Sciatic nerve (tissue), 2 donors: ENCODE measurements at regions not wholly inside any gene's neighbourhood (a gene's known extent, or its start where the extent isn't known, plus 50 kb on each side); places are given as distances from the start of the nearest gene placed in this dataset.

Source experiments
- ATAC-seq: fragments of 200-7000 bp; cut with Tn5 transposase; one replicate; pipeline ENCODE4 v1.9.1; 2020; ENCODE audit warnings: mild to moderate bottlenecking, moderate library complexity
- DNase-seq: peaks from one replicate; pipeline ENCODE4 v3.0.0-alpha.2; 2020; ENCODE audit warnings: low spot score
- intact Hi-C: fragments of 100-400 bp; cut with DNase I; formaldehyde crosslinking; loops from one replicate; pipeline ENCODE4 v1.14.2; 2022
- donor health status: DM: no; HTN: no; CAD: no.
- donor health status: DM: no; HTN: no; CAD: no.

GRCh38 chr2:136383167-136383566, 265.2 kb upstream of the CXCR4 start:
- intact Hi-C loops: loop anchor here (5.0 to 10.0 kb wide), 2 partner anchors 468 to 1174 kb away; no protein-coding TSS in a partner anchor
- no peak for ATAC-seq
- no peak for DNase-seq

DNA sequence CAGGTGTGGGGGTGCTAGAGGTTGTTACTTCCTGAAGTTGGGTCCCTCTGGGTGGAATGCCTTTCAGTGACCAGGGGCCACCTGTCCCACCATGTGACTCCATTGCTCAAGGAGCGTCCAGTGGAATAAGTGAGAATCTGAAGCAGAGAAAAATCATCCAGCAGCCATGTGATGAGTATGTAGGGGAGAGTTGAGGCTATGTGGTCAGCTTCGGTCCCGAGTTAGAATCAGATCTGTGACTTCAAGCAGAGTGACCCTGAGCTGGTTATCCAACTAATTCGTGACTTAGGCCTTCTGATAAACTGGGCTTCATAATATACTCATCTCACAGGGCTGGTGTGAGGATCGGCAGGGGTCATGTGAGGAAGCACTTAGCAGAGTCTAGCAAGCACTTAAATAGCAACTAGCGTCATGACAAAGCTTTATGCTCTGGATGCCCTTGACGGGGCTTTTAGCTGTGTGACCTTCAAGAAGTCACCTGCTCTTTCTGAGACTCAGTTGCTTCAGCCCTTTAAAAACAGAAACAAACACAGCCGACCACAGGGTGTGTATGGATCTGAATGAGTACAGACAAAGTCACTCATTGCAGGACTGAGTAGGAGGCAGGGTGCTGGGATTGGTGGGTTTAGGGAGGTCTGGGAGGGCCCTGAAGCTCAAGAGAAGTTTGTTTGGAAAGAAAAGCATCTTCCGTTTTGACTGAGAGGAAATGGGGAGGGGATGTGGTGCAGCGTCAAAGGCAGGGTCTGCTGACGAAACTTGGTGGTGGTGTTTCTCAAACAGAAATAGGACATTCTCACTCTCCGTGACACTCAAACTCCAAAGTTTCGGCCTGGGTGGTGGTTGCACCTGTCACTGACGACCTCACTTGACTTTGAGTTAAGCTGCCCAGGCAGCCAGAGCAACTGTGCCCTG, 264.0 kb upstream of the CXCR4 start:
- intact Hi-C loops: loop anchor here (5.0 to 10.0 kb wide), 2 partner anchors 467 to 1175 kb away; no protein-coding TSS in a partner anchor
- DNase-seq: no peak
- ATAC-seq: no peak

DNA sequence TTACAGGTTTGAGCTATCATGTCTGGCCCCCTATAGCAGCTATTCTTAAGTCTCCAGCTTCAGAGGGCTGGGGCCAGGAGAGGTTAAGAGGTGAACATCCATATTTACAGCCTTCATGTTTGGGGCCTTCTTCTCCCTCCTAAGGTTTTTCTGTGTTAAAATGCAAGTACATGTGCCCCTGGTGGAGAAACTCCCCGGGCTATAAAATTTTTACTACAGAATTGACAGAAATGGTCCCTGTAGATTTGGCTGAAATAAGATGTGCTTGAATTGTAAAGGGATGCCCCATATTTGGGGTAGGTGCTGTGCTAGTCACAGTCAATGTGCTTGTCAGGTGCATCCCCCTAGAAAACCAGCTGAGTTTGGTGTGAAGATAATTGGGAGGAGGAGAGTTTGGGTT, 263.3 kb upstream of the CXCR4 start:
- ATAC-seq: no peak
- intact Hi-C loops: loop anchor here (5.0 to 10.0 kb wide), 2 partner anchors 466 to 1176 kb away; no protein-coding TSS in a partner anchor
- DNase-seq: no peak

GRCh38 chr2:136378712-136379595, 261.0 kb upstream of the CXCR4 start:
- intact Hi-C loops: no loop called here

DNA sequence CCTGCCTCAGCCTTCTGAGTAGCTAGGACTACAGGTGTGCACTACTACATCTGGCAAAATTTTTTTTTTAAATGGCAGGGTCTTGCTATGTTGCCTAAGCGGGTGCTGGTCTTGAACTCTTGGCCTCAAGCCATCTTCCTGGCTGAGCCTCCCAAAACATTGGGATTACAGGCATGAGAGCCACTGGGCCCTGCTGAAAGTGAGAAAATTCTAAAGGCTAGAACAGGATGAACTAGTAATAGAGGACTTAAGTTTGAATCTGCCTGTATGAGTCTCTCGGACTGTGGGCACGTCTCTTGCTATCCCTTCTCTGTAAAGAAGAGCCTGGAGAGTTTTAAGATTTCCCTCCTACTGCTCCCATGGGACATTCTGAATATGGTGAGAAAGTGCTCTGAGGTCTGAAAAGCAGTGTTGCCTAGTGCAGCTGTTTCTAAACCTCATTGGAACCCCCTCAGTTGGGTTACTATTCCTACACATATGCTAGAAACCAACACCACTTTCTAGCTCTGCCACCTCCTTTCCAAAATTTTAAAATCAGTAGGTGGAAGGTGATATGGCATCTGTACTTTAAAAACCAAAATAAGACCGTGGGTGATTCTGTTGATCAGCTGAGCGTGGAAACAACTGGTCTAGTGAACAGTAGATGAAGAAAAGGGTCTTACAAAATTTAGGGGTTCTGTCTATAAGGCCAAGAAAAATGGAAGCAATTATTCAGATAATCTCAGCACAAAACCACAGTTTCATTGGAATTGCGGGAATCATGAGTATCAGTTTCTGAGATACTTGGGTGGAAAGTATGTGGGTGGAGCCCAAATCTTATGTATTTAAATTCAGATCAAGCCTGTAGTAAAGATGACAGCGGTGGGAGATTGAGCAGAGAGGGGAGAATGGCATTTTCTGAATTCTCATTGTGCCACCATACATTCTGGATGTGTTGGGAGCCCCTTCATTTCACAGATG, 259.8 kb upstream of the CXCR4 start:
- intact Hi-C loops: no loop called here
- DNase-seq: no peak
- no peak for ATAC-seq

More at GRCh38 chr2:136378712-136379595, 261.0 kb upstream of the CXCR4 start:
- ATAC-seq (peak; percentile 71), DNase-seq (peak; percentile 68)

GRCh38 chr2:136376798-136377211, 258.9 kb upstream of the CXCR4 start:
- no peak for DNase-seq
- ATAC-seq: peak; percentile 50
- intact Hi-C loops: no loop called here

GRCh38 chr2:136376211-136376610, 258.3 kb upstream of the CXCR4 start:
- intact Hi-C loops: no loop called here
- DNase-seq (no peak), ATAC-seq (no peak)

DNA sequence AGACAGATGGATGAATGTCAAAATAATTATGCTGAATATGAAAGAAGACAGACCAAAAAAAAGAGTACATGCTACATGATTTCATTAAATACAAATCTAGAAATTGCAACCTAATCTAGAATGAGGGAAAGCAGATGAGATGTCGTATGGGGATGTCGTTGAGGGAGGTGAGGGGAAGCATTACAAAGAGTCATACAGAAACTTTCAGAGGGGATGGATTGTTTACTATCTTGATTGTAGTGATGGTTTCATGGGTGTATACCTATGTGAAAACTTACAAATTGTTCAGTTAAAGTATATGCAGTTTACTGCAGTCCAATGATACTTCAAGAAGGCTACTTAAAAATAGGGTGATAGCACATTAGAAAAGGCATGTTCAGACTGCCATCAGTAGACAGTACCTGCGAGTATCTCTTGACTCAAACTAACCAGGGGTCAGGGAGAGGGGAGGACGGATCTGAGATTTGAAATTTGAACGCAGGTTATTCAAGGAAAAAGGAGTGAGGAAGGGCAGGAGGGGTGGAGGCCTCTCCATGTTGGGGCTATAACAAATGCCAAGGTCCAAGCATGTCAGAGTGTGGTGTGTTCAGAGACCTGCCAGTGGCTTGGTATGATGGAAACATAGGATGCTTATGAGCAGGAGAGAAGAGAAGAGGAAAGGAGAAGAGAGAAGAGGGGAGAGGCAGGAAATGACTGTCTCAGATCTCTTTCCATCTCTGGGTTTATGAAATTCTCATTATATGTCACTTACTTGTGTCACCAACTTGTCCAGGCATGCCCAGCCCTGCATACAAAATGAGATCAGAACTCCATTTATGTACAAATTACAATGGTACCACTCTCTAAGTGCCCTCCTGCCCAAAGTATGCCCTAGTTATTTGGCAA, 257.3 kb upstream of the CXCR4 start:
- DNase-seq: no peak
- intact Hi-C loops: no loop called here
- ATAC-seq: no peak

- intact Hi-C loops: no loop called here
- ATAC-seq (no peak), DNase-seq (no peak)
Measured at GRCh38 chr2:136373841-136374240, 255.9 kb upstream of the CXCR4 start.

DNA sequence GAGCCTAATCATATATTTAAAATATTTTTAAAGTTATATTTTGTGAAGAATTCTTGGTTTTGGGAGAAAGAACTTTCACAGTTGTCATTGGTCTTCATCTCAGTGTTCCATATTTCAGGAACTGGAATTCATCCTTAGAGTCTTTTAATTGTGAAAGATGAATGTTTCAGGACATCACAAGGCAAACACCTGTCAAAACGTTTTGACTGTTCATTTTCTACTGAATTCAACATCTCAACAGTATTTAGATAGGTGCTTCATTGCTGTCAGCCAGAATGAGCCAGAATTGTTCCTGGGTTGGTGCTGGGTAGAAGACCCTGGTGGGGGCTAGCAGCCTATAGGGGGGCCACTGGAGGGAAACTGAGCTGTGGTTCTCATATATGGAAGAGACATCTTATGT, 255.1 kb upstream of the CXCR4 start:
- intact Hi-C loops: no loop called here
- ATAC-seq: no peak
- no peak for DNase-seq

DNA sequence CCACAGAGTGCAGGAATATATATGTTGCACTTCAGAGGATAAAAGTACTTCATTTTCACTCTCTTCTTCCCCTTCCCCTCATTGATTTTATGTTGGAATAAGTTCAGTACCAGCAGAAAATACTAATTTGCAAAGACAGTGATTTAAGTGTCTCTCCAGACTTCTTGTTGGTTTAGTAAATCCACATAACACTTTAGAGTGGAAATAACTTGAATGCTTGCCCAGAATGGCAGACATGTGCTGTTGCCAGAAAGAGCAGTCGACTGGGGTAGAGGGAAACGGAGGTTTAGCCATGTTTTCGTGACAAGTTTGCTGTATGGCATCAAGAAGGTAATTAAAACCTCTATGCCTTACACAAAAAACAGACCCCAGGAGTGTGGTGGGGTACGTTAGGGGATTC, 246.0 kb upstream of the CXCR4 start:
- intact Hi-C loops: loop anchor here (5.0 kb wide), 1 partner anchor 1983 kb away; no protein-coding TSS in a partner anchor
- DNase-seq (no peak), ATAC-seq (no peak)

DNA sequence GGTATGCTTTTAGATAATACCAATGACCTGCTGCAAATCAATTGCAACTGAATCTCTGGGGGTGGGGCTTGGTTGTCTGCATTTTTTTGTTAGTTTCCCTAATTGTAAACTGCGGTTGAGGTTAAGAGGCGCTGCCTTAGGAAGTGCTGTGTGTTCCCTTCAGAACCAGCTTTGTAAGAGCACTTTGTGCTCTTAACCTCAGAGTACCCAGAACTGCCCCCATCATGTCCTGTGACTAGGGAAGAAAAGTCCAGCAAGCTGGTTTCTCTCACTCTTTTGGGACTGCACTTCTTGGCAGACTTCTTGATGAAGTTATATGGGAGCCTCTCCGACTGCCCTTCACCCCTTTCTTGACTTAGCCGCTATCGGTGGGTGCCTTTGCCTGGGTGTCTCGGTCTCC, 245.5 kb upstream of the CXCR4 start:
- intact Hi-C loops: loop anchor here (5.0 kb wide), 1 partner anchor 1984 kb away; no protein-coding TSS in a partner anchor
- ATAC-seq (no peak), DNase-seq (no peak)

GRCh38 chr2:136362676-136363390, 244.9 kb upstream of the CXCR4 start:
- no peak for DNase-seq
- no peak for ATAC-seq
- intact Hi-C loops: loop anchor here (5.0 kb wide), 1 partner anchor 1984 kb away; no protein-coding TSS in a partner anchor

- DNase-seq: no peak
- intact Hi-C loops: loop anchor here (5.0 kb wide), 1 partner anchor 1986 kb away; no protein-coding TSS in a partner anchor
- no peak for ATAC-seq
Measured at GRCh38 chr2:136361521-136361920, 243.6 kb upstream of the CXCR4 start.

DNA sequence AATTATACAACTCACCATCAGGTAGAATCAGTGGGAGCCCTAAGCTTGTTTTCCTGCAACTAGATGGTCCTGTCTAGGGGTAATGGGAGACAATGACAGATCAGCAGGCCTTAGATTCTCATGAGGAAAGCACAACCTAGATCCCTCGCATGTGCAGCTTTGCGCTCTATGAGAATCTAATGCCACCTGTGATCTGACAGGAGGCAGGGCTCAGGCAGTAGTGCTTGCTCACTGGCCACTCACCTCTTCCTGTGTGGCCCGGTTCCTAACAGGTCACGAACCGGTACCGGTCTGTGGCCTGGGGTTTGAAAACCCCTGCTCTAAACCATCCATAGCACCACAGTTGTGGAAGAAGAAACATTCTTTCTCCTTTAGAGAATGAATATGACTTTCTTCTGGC, 242.8 kb upstream of the CXCR4 start:
- no peak for ATAC-seq
- DNase-seq: no peak
- intact Hi-C loops: loop anchor here (5.0 kb wide), 1 partner anchor 1987 kb away; no protein-coding TSS in a partner anchor

DNA sequence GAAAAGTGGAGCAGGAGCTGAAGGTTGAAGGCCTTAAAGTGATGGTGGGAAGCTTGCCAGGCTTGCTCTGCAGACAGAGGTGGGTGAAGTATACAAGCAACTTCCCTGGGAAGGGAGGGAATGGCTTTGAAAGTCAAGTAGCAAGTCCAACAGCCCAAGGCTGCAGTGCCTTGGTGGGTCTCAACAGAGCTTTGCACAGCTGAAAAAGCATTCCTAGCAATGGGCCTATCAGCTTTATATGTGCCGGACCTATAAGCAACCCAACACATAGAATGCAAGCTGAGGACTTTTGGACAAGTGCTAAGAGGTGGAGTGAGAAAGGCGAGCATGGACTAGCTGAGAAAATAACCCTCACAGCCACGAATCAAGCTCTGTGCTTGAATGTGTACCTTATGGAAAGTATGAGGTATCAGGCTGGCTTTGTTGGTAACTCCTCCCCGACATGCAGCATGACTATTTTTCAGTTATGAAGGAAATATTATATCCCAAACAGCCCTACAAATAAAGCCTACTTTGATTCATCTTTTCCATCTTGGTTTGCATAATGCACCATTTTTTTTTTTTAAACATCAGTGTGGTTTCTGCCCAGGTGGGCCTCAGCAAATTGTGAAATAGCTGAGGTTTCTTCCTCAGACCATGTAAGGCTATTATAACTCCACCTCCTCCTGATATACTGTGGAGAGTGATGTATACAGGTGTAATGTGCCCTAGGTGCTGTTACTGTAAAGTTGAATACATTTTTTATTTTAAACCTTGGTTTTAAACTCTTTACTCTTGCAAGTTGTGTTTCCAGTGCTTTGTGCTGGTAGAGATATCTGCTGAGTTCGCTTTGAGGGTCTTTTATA, 241.4 kb upstream of the CXCR4 start:
- DNase-seq (no peak), ATAC-seq (no peak)
- intact Hi-C loops: no loop called here
